Panc1 (cell line): ENCODE measurements at regions not wholly inside any gene's neighbourhood (a gene's known extent, or its start where the extent isn't known, plus 50 kb on each side); places are given as distances from the start of the nearest gene placed in this dataset.

Experiments used
- ATAC-seq: fragments of 200-7000 bp; cut with Tn5 transposase; 2 replicates; pipeline ENCODE4 v1.9.1; 2020; ENCODE audit warnings: mild to moderate bottlenecking, moderate library complexity
- BruUV-seq: library from RNA; stranded (reverse); fragments of 400-500 nt; replicated peaks from 2 replicates; lab custom pipeline; 2021; lab: Mats Ljungman, UMichigan
- CTCF ChIA-PET: fragments of 300-600 bp; sonication (Branson Sonifier 250); formaldehyde crosslinking; loops from one replicate; lab custom pipeline; 2022; ENCODE audit warnings: antibody characterized with exemption; lab: Charles Lee
- POLR2A ChIA-PET: fragments of 300-600 bp; sonication (Branson Sonifier 250); formaldehyde crosslinking; loops from one replicate; lab custom pipeline; 2022; ENCODE audit warnings: antibody characterized with exemption; lab: Charles Lee
- DNase-seq: peaks from one replicate; pipeline ENCODE4 v3.0.0-alpha.2; 2010; ENCODE audit warnings: low read depth, low spot score
- H3K27ac ChIP-seq: 2 replicates; pipeline ENCODE4 v1.5.1; 2011; ENCODE audit warnings: mild to moderate bottlenecking, low read length, inconsistent platforms
- H3K27me3 ChIP-seq: fragments of 200-500 bp; sonication (Bioruptor generic); 2 replicates; pipeline ENCODE4 v1.6.0; 2014; ENCODE audit warnings: low read length, inconsistent platforms; ENCODE audit not compliant: control insufficient read depth, insufficient read depth
- H3K36me3 ChIP-seq: fragments of 200-500 bp; sonication (Bioruptor generic); 2 replicates; pipeline ENCODE4 v1.5.1; 2014; ENCODE audit warnings: inconsistent platforms, mild to moderate bottlenecking, low read length, moderate library complexity; ENCODE audit not compliant: control insufficient read depth, insufficient read depth
- H3K4me1 ChIP-seq: 2 replicates; pipeline ENCODE4 v1.5.1; 2011; ENCODE audit warnings: inconsistent platforms, mild to moderate bottlenecking, low read length, moderate library complexity; ENCODE audit not compliant: control insufficient read depth, insufficient read depth
- H3K4me3 ChIP-seq, 2 experiments: 2 replicates each; pipeline ENCODE4 v1.5.1; 2011 to 2012; ENCODE audit warnings: low read depth in 2 of 2, low read length in 2 of 2, mild to moderate bottlenecking in 2 of 2, inconsistent platforms in 1 of 2, moderate library complexity in 1 of 2
- H3K9me3 ChIP-seq: fragments of 200-500 bp; sonication (Bioruptor generic); 2 replicates; pipeline ENCODE4 v1.5.1; 2014; ENCODE audit warnings: low read depth, mild to moderate bottlenecking, inconsistent platforms, low read length, moderate library complexity; ENCODE audit not compliant: control insufficient read depth, insufficient read depth
- CTCF ChIP-seq: fragments of 450-650 bp; IDR thresholded peaks from 2 replicates; pipeline ENCODE4 v1.5.1; 2017; ENCODE audit warnings: mild to moderate bottlenecking
- POLR2AphosphoS5 ChIP-seq: IDR thresholded peaks from 2 replicates; pipeline ENCODE4 v1.6.1; 2012; ENCODE audit warnings: mild to moderate bottlenecking, low read depth, low read length, moderate library complexity
- REST ChIP-seq, 2 experiments: IDR thresholded peaks; 2 replicates each; pipeline ENCODE4 v1.6.1; 2011 to 2012; ENCODE audit warnings: low read depth in 2 of 2, control low read depth in 1 of 2, low read length in 1 of 2, mild to moderate bottlenecking in 1 of 2, moderate library complexity in 1 of 2; ENCODE audit not compliant: insufficient read depth in 1 of 2
- SIN3A ChIP-seq: IDR thresholded peaks from 2 replicates; pipeline ENCODE4 v1.6.1; 2012; ENCODE audit warnings: low read depth, mild to moderate bottlenecking, low read length, moderate library complexity, borderline replicate concordance; ENCODE audit not compliant: insufficient read depth
- TCF7L2 ChIP-seq: IDR thresholded peaks from 2 replicates; pipeline ENCODE4 v1.6.1; 2011; ENCODE audit warnings: mild to moderate bottlenecking, low read depth, low read length, inconsistent platforms
- in situ Hi-C: cut with HindIII; loops from 2 replicates; pipeline ENCODE4 v1.10.0; 2016; ENCODE audit warnings: low sequenced_read_pairs, low pct_unique_long_range_greater_than_20kb
- intact Hi-C: fragments of 100-400 bp; cut with micrococcal nuclease; formaldehyde crosslinking; loops from one replicate; pipeline ENCODE4 v1.10.0; 2022; ENCODE audit not compliant: unreplicated experiment

- Histone ChIP-seq H3K36me3 (no peaks in the 10 kb centered on the region), H3K4me1 (no peaks in the 10 kb centered on the region), H3K4me3 (no peak overlapping the region), H3K27ac (no peak overlapping the region), H3K9me3 (no peaks in the 10 kb centered on the region), H3K27me3 (no peaks in the 10 kb centered on the region)
- no TSS peak for BruUV-seq
- POLR2A ChIA-PET = no interaction called here
- CTCF ChIA-PET = no interaction called here
- no peak for DNase-seq
- ATAC-seq = no peak
- no peak for TF ChIP-seq REST (IDR thresholded peaks at IDR 0.05; ENCODE audit: insufficient read depth in 1 of 2, low read depth in 2 of 2, low read length in 1 of 2)
- in situ Hi-C loops (no loop called here), intact Hi-C loops (no loop called here)
Measured at GRCh38 chr2:128501006-128501690, 182.5 kb upstream of the HS6ST1 start.

- Histone ChIP-seq H3K4me1 (no peaks in the 10 kb centered on the region), H3K27me3 (no peaks in the 10 kb centered on the region), H3K4me3 (no peak overlapping the region), H3K9me3 (no peaks in the 10 kb centered on the region), H3K27ac (no peak overlapping the region), H3K36me3 (no peaks in the 10 kb centered on the region)
- TF ChIP-seq SIN3A = no peak
- no peak for TF ChIP-seq TCF7L2
- no peak for TF ChIP-seq POLR2AphosphoS5
- TF ChIP-seq CTCF = no peak
- no peak for TF ChIP-seq REST (IDR thresholded peaks at IDR 0.05; ENCODE audit: insufficient read depth in 1 of 2, low read depth in 2 of 2, low read length in 1 of 2)
- in situ Hi-C loops = no loop called here
- POLR2A ChIA-PET = no interaction called here
- BruUV-seq = no TSS peak
- DNase-seq = no peak
- no peak for ATAC-seq
- intact Hi-C loops = no loop called here
- CTCF ChIA-PET = no interaction called here
Measured at GRCh38 chr2:128501700-128502099, 183.0 kb upstream of the HS6ST1 start.
